ENCODE measurements at regions not wholly inside any gene's neighbourhood (a gene's known extent, or its start where the extent isn't known, plus 50 kb on each side); places are given as distances from the start of the nearest gene placed in this dataset.

DNA sequence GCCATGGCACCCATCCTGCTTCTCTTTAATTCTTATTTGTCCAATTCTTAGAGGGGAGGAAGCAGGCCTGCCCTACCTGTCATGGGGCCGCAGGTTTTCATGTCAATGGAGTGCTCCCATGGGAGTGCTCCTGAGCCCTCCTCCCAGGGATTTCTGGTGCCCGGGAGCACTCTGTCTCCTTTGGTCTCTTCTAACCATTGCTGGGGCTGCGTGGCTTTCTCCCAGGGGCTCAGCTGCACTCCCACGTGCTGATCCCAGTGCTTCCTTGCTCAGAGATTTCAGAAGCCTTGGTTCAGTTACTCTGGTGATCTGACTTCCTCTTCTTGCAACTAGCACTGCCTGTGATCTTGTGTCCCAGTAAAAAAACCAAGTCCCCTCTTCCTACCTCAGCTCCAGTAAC, 68.0 kb upstream of the ARL8B start:
- TF ChIP-seq, protein P1, sequence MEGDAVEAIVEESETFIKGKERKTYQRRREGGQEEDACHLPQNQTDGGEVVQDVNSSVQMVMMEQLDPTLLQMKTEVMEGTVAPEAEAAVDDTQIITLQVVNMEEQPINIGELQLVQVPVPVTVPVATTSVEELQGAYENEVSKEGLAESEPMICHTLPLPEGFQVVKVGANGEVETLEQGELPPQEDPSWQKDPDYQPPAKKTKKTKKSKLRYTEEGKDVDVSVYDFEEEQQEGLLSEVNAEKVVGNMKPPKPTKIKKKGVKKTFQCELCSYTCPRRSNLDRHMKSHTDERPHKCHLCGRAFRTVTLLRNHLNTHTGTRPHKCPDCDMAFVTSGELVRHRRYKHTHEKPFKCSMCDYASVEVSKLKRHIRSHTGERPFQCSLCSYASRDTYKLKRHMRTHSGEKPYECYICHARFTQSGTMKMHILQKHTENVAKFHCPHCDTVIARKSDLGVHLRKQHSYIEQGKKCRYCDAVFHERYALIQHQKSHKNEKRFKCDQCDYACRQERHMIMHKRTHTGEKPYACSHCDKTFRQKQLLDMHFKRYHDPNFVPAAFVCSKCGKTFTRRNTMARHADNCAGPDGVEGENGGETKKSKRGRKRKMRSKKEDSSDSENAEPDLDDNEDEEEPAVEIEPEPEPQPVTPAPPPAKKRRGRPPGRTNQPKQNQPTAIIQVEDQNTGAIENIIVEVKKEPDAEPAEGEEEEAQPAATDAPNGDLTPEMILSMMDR (IDR thresholded peaks at IDR 0.05) = no peak
- no peak for TF ChIP-seq POLR2A (IDR thresholded peaks at IDR 0.05)
